ENCODE measurements at regions not wholly inside any gene's neighbourhood (a gene's known extent, or its start where the extent isn't known, plus 50 kb on each side); places are given as distances from the start of the nearest gene placed in this dataset.

GRCh38 chr13:97700306-97700848, 253.1 kb upstream of the IPO5 start:
- H3K27me3 ChIP-seq (ENCODE audit: control insufficient read depth, insufficient read depth, low read length, poor library complexity, severe bottlenecking) = no peaks in the 10 kb centered on the region
- H3K9me3 ChIP-seq (ENCODE audit: control insufficient read depth, low read length) = peaks cover 11% of the 10 kb centered on the region
- no peaks in the 10 kb centered on the region for H3K36me3 Mint-ChIP-seq (ENCODE audit: low read depth)
- H3K4me1 Mint-ChIP-seq = no peaks in the 10 kb centered on the region
- H3K9me3 Mint-ChIP-seq = peaks cover 2% of the 10 kb centered on the region
- no peak overlapping the region for H3K4me3 Mint-ChIP-seq
- DNase-seq = no peak
- 60 to 86% methylated on average over 2 to 4 of the region's 6 CpGs for WGBS, 2 experiments (ENCODE audit: insufficient coverage in 1 of 2, insufficient read length in 1 of 2)
- H3K27ac Mint-ChIP-seq = no peak overlapping the region
- H3K4me3 ChIP-seq (ENCODE audit: low read length) = no peak overlapping the region
- H3K36me3 ChIP-seq (ENCODE audit: control insufficient read depth, insufficient read depth, low read length) = no peaks in the 10 kb centered on the region
- H3K4me1 ChIP-seq (ENCODE audit: control insufficient read depth, insufficient read depth, low read length) = no peaks in the 10 kb centered on the region
- H3K9ac ChIP-seq (ENCODE audit: extremely low read depth, low read length, poor library complexity, severe bottlenecking) = no peak overlapping the region
- H3K27me3 Mint-ChIP-seq (ENCODE audit: insufficient read depth) = no peaks in the 10 kb centered on the region
- H3K27ac ChIP-seq (ENCODE audit: low read depth, low read length) = no peak overlapping the region
- no peak for TF ChIP-seq CTCF (conservative IDR thresholded peaks at IDR 0.05)

- H3K27me3 Mint-ChIP-seq (ENCODE audit: insufficient read depth) = no peaks in the 10 kb centered on the region
- Histone ChIP-seq H3K9me3 (ENCODE audit: control insufficient read depth, low read length) (peaks cover 11% of the 10 kb centered on the region), H3K36me3 (ENCODE audit: control insufficient read depth, insufficient read depth, low read length) (no peaks in the 10 kb centered on the region), H3K9ac (ENCODE audit: extremely low read depth, low read length, poor library complexity, severe bottlenecking) (no peak overlapping the region), H3K4me1 (ENCODE audit: control insufficient read depth, insufficient read depth, low read length) (no peaks in the 10 kb centered on the region), H3K27me3 (ENCODE audit: control insufficient read depth, insufficient read depth, low read length, poor library complexity, severe bottlenecking) (no peaks in the 10 kb centered on the region), H3K27ac (ENCODE audit: low read depth, low read length) (no peak overlapping the region), H3K4me3 (ENCODE audit: low read length) (no peak overlapping the region)
- H3K27ac Mint-ChIP-seq = no peak overlapping the region
- H3K4me1 Mint-ChIP-seq = no peaks in the 10 kb centered on the region
- DNase-seq = no peak
- no peak for TF ChIP-seq CTCF (conservative IDR thresholded peaks at IDR 0.05)
- H3K9me3 Mint-ChIP-seq = peaks cover 2% of the 10 kb centered on the region
- H3K4me3 Mint-ChIP-seq = no peak overlapping the region
- H3K36me3 Mint-ChIP-seq (ENCODE audit: low read depth) = no peaks in the 10 kb centered on the region
These were observed 250.9 kb upstream of the IPO5 start for GRCh38 chr13:97702614-97703013.

DNA sequence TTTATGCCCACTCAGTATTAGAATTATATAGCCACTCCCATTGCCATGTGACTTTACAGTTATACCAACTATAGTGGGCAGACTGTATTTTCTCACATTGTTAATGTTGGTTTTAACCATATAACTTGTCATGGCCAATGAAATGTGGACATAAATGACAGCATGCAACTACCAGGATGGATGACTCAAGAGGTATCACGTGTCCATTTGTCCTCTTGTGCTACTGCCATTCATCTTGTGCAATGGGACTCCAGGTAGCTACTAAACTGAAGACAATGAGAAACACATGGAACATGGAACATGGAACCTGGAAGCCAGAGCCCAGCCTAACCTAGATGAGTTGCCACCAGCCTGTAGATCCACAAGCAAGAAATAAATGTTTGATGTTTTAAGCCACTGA, 242.7 kb upstream of the IPO5 start:
- no peaks in the 10 kb centered on the region for H3K4me1 ChIP-seq (ENCODE audit: control insufficient read depth, insufficient read depth, low read length)
- no peaks in the 10 kb centered on the region for H3K27me3 ChIP-seq (ENCODE audit: control insufficient read depth, insufficient read depth, low read length, poor library complexity, severe bottlenecking)
- no peak overlapping the region for H3K9ac ChIP-seq (ENCODE audit: extremely low read depth, low read length, poor library complexity, severe bottlenecking)
- no peak overlapping the region for H3K27ac Mint-ChIP-seq
- no peak overlapping the region for H3K4me3 ChIP-seq (ENCODE audit: low read length)
- peaks cover 21% of the 10 kb centered on the region for H3K9me3 ChIP-seq (ENCODE audit: control insufficient read depth, low read length)
- H3K4me1 Mint-ChIP-seq = peaks cover 4% of the 10 kb centered on the region
- no peaks in the 10 kb centered on the region for H3K36me3 ChIP-seq (ENCODE audit: control insufficient read depth, insufficient read depth, low read length)
- TF ChIP-seq CTCF (conservative IDR thresholded peaks at IDR 0.05) = no peak
- H3K36me3 Mint-ChIP-seq (ENCODE audit: low read depth) = peaks cover 2% of the 10 kb centered on the region
- no peak for DNase-seq
- no peaks in the 10 kb centered on the region for H3K27me3 Mint-ChIP-seq (ENCODE audit: insufficient read depth)
- no peak overlapping the region for H3K27ac ChIP-seq (ENCODE audit: low read depth, low read length)
- 93 to 100% methylated on average over 1 of the region's 1 CpG for WGBS, 2 experiments (ENCODE audit: insufficient coverage in 1 of 2, insufficient read length in 1 of 2)
- H3K9me3 Mint-ChIP-seq = peaks cover 17% of the 10 kb centered on the region
- no peak overlapping the region for H3K4me3 Mint-ChIP-seq

All from endodermal cell (in vitro differentiated cells).